H1 (cell line): ENCODE measurements at regions not wholly inside any gene's neighbourhood (a gene's known extent, or its start where the extent isn't known, plus 50 kb on each side); places are given as distances from the start of the nearest gene placed in this dataset.

Experiments used
- HDAC6 ChIP-seq: IDR thresholded peaks from one replicate; pipeline ENCODE4 v1.7.1; 2012; ENCODE audit warnings: low read depth, mild to moderate bottlenecking, inconsistent platforms, low read length, moderate library complexity
- TF ChIP-seq, protein P1 (sequence below): IDR thresholded peaks from 2 replicates; pipeline ENCODE4 v1.6.1; 2011; ENCODE audit warnings: low read length, improper control_type of control experiment

DNA sequence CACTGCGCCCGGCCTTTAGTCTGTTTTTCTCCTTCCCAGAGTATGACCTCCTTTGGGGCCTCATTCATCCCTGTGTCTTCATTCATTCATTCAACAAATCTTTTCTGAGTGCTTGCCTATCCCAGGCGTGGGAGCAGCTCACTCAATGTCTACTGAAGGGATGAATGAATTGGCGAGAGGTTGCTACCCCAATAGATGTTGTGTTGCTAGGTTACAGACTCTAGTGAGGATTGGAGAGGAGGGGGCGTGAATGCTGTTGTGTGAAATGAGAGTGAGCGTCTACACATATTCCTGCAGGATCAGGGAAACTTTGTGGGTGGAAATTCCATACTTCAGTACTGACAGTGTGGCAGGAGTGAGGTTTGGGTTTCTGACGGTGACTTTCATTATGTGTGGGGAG lies 55.5 kb upstream of the EP300 start (continued):
- TF ChIP-seq, protein P1, sequence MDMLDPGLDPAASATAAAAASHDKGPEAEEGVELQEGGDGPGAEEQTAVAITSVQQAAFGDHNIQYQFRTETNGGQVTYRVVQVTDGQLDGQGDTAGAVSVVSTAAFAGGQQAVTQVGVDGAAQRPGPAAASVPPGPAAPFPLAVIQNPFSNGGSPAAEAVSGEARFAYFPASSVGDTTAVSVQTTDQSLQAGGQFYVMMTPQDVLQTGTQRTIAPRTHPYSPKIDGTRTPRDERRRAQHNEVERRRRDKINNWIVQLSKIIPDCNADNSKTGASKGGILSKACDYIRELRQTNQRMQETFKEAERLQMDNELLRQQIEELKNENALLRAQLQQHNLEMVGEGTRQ: no peak
- no peak for TF ChIP-seq HDAC6
